Neural progenitor cell (in vitro differentiated cells): ENCODE measurements at regions not wholly inside any gene's neighbourhood (a gene's known extent, or its start where the extent isn't known, plus 50 kb on each side); places are given as distances from the start of the nearest gene placed in this dataset.

Source experiments
- DNase-seq: peaks from one replicate; pipeline ENCODE4 v3.0.0-alpha.2; 2016; ENCODE audit warnings: low spot score
- H2AFZ ChIP-seq: fragments of 200-600 bp; sonication (generic); replicated peaks from 2 replicates; pipeline ENCODE4 v1.6.1; 2016; ENCODE audit warnings: antibody characterized with exemption
- H3F3A ChIP-seq: fragments of 200-600 bp; sonication (generic); 2 replicates; pipeline ENCODE4 v1.6.1; 2016; ENCODE audit warnings: antibody characterized with exemption, low read depth
- H3K27ac ChIP-seq: fragments of 200-600 bp; sonication (generic); 2 replicates; pipeline ENCODE4 v1.5.1; 2016; ENCODE audit warnings: mild to moderate bottlenecking
- H3K27me3 ChIP-seq: fragments of 200-600 bp; sonication (generic); 2 replicates; pipeline ENCODE4 v1.6.1; 2016; ENCODE audit warnings: mild to moderate bottlenecking, moderate library complexity
- H3K36me3 ChIP-seq: fragments of 200-600 bp; sonication (generic); 2 replicates; pipeline ENCODE4 v1.5.1; 2016
- H3K4me1 ChIP-seq: fragments of 200-600 bp; sonication (generic); 2 replicates; pipeline ENCODE4 v1.6.1; 2016; ENCODE audit warnings: mixed run types
- H3K4me2 ChIP-seq: fragments of 200-600 bp; sonication (generic); 2 replicates; pipeline ENCODE4 v1.6.1; 2016
- H3K4me3 ChIP-seq: fragments of 200-600 bp; sonication (generic); 2 replicates; pipeline ENCODE4 v1.5.1; 2016
- H3K79me2 ChIP-seq: fragments of 200-600 bp; sonication (generic); 2 replicates; pipeline ENCODE4 v1.6.1; 2016; ENCODE audit warnings: low read depth
- H3K9ac ChIP-seq: fragments of 200-600 bp; sonication (generic); 2 replicates; pipeline ENCODE4 v1.6.1; 2016
- H3K9me3 ChIP-seq: fragments of 200-600 bp; sonication (generic); 2 replicates; pipeline ENCODE4 v1.5.1; 2016; ENCODE audit warnings: low read depth
- H4K20me1 ChIP-seq: fragments of 200-600 bp; sonication (generic); 2 replicates; pipeline ENCODE4 v1.6.1; 2016; ENCODE audit warnings: low read depth
- H3K27ac Mint-ChIP-seq: 3 replicates; pipeline ENCODE4 v1.8.0; 2021; ENCODE audit warnings: mixed read lengths
- H3K27me3 Mint-ChIP-seq: 2 replicates; pipeline ENCODE4 v1.8.0; 2022; ENCODE audit warnings: low read depth, mild to moderate bottlenecking, inconsistent platforms, moderate library complexity, mixed read lengths; ENCODE audit not compliant: insufficient read depth
- H3K36me3 Mint-ChIP-seq: 3 replicates; pipeline ENCODE4 v1.8.0; 2021; ENCODE audit warnings: mixed read lengths
- H3K4me1 Mint-ChIP-seq: 3 replicates; pipeline ENCODE4 v1.8.0; 2021; ENCODE audit warnings: mixed read lengths
- H3K4me3 Mint-ChIP-seq: 3 replicates; pipeline ENCODE4 v1.8.0; 2021; ENCODE audit warnings: mild to moderate bottlenecking, moderate library complexity, mixed read lengths
- H3K9me3 Mint-ChIP-seq: 3 replicates; pipeline ENCODE4 v1.8.0; 2020; ENCODE audit warnings: mixed read lengths
- EZH2 ChIP-seq: fragments of 200-600 bp; sonication (generic); IDR thresholded peaks from 2 replicates; pipeline ENCODE4 v1.6.1; 2017; ENCODE audit warnings: antibody characterized with exemption, mild to moderate bottlenecking, moderate library complexity
- EZH2phosphoT487 ChIP-seq: fragments of 200-600 bp; sonication (generic); IDR thresholded peaks from 2 replicates; pipeline ENCODE4 v1.6.1; 2017; ENCODE audit warnings: antibody characterized with exemption
- TF ChIP-seq, protein P1 (sequence below): fragments of 200-600 bp; sonication (generic); IDR thresholded peaks from 2 replicates; pipeline ENCODE4 v1.5.1; 2017; ENCODE audit warnings: antibody characterized with exemption, mild to moderate bottlenecking

DNA sequence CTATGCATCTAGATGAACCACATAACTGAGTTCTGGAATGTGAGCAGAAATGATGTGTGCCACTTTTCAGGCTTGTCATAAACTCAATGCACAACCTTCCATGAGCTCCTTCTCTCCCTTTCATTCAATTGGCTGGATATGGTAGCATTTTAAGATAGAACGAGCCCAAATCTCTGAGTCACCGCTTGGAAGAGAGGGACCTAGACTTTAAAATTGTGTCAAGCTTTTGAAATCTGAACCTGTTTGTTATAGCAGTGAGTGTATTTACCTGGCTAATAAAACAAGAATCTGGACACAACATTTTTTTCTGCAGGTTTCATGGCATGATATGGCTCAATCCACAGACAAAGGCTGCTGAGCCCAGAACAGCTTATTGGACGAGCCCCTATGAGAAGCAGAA lies 297.8 kb upstream of the SPRED2 start:
- Histone ChIP-seq H3K79me2 (no peaks in the 10 kb centered on the region), H3K9me3 (no peaks in the 10 kb centered on the region), H3F3A (no peaks in the 10 kb centered on the region), H3K27ac (no peak overlapping the region), H3K9ac (no peak overlapping the region), H3K4me2 (no peak overlapping the region), H3K27me3 (no peaks in the 10 kb centered on the region), H4K20me1 (no peaks in the 10 kb centered on the region), H3K4me3 (no peak overlapping the region), H3K36me3 (no peaks in the 10 kb centered on the region), H2AFZ (no peak overlapping the region), H3K4me1 (no peaks in the 10 kb centered on the region)
- TF ChIP-seq, protein P1, sequence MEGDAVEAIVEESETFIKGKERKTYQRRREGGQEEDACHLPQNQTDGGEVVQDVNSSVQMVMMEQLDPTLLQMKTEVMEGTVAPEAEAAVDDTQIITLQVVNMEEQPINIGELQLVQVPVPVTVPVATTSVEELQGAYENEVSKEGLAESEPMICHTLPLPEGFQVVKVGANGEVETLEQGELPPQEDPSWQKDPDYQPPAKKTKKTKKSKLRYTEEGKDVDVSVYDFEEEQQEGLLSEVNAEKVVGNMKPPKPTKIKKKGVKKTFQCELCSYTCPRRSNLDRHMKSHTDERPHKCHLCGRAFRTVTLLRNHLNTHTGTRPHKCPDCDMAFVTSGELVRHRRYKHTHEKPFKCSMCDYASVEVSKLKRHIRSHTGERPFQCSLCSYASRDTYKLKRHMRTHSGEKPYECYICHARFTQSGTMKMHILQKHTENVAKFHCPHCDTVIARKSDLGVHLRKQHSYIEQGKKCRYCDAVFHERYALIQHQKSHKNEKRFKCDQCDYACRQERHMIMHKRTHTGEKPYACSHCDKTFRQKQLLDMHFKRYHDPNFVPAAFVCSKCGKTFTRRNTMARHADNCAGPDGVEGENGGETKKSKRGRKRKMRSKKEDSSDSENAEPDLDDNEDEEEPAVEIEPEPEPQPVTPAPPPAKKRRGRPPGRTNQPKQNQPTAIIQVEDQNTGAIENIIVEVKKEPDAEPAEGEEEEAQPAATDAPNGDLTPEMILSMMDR, result no peak
- TF ChIP-seq EZH2, result no peak
- no peak for TF ChIP-seq EZH2phosphoT487
- H3K27ac Mint-ChIP-seq, result no peak overlapping the region
- DNase-seq, result no peak
- H3K4me1 Mint-ChIP-seq, result peaks cover 5% of the 10 kb centered on the region
- peaks cover 3% of the 10 kb centered on the region for H3K27me3 Mint-ChIP-seq
- no peaks in the 10 kb centered on the region for H3K36me3 Mint-ChIP-seq
- H3K4me3 Mint-ChIP-seq, result no peak overlapping the region
- H3K9me3 Mint-ChIP-seq, result peaks cover 6% of the 10 kb centered on the region

- Histone ChIP-seq H3K9ac (no peak overlapping the region), H3K36me3 (no peaks in the 10 kb centered on the region), H4K20me1 (no peaks in the 10 kb centered on the region), H3K4me3 (no peak overlapping the region), H3K27ac (no peak overlapping the region), H3K79me2 (no peaks in the 10 kb centered on the region), H3K4me2 (no peak overlapping the region), H3K9me3 (no peaks in the 10 kb centered on the region), H3F3A (no peaks in the 10 kb centered on the region), H3K4me1 (no peaks in the 10 kb centered on the region), H2AFZ (no peak overlapping the region), H3K27me3 (no peaks in the 10 kb centered on the region)
- Mint-ChIP-seq H3K36me3 (no peaks in the 10 kb centered on the region), H3K4me1 (peaks cover 5% of the 10 kb centered on the region), H3K27me3 (peaks cover 3% of the 10 kb centered on the region), H3K4me3 (no peak overlapping the region), H3K27ac (no peak overlapping the region), H3K9me3 (peaks cover 6% of the 10 kb centered on the region)
- TF ChIP-seq EZH2phosphoT487, result no peak
- TF ChIP-seq, protein P1, result no peak
- no peak for TF ChIP-seq EZH2
- DNase-seq, result no peak
Measured at GRCh38 chr2:65729246-65729645, 296.8 kb upstream of the SPRED2 start.

DNA sequence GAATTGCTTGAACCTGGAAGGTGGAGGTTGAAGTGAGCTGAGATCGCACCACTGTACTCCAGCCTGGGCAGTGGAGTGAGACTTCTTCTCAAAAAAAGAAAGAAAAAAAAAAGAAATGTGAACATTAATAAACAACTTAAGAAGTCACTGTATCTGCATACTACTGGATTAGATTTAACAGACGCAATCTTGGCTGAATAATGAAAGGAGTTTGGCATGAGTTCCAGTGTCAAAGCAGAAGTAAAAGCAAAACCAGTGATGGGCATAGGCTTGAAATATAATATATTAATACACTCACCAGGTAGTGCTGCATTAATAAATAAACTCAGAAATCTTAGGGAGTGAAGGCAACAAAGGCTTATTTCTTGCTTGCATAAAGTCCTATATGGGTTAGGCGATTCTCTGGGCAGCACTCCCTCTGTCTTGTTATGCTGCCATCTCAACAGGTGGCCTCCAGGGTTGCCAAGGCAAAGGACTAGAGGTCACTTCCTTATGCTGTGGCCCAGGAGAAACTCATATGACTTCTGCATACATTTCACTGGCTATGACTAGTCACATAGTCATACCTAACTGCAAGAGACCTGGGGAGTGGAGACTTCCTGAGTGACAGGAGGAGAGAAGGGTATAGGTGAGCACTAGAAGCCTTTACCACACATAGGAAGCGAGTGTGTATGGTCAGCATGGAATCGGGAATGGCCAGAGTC lies 296.2 kb upstream of the SPRED2 start:
- no peaks in the 10 kb centered on the region for H3F3A ChIP-seq
- H3K4me3 ChIP-seq, result no peak overlapping the region
- H3K9me3 ChIP-seq, result no peaks in the 10 kb centered on the region
- H3K27me3 ChIP-seq, result no peaks in the 10 kb centered on the region
- TF ChIP-seq, protein P1, result no peak
- TF ChIP-seq EZH2, result no peak
- TF ChIP-seq EZH2phosphoT487, result no peak
- H2AFZ ChIP-seq, result no peak overlapping the region
- no peak overlapping the region for H3K4me3 Mint-ChIP-seq
- no peak overlapping the region for H3K9ac ChIP-seq
- H3K9me3 Mint-ChIP-seq, result peaks cover 6% of the 10 kb centered on the region
- no peak overlapping the region for H3K27ac ChIP-seq
- H3K79me2 ChIP-seq, result no peaks in the 10 kb centered on the region
- no peaks in the 10 kb centered on the region for H3K36me3 ChIP-seq
- H3K4me2 ChIP-seq, result no peak overlapping the region
- H3K36me3 Mint-ChIP-seq, result no peaks in the 10 kb centered on the region
- H3K4me1 ChIP-seq, result no peaks in the 10 kb centered on the region
- no peak for DNase-seq
- peaks cover 3% of the 10 kb centered on the region for H3K27me3 Mint-ChIP-seq
- no peaks in the 10 kb centered on the region for H4K20me1 ChIP-seq
- no peak overlapping the region for H3K27ac Mint-ChIP-seq
- H3K4me1 Mint-ChIP-seq, result peaks cover 5% of the 10 kb centered on the region
